ENCODE measurements at regions not wholly inside any gene's neighbourhood (a gene's known extent, or its start where the extent isn't known, plus 50 kb on each side); places are given as distances from the start of the nearest gene placed in this dataset.
"Not testable (repeated sequence)": the region's sequence is repeated elsewhere in the genome, so short reads cannot be mapped to it uniquely, and the experiment has no call there.

- no peak for DNase-seq
- intact Hi-C loops (cut with DNase I; ENCODE audit: low total_unique reads): no loop called here
- Histone ChIP-seq H3K9me3 (no peaks in the 10 kb centered on the region), H3K4me1 (no peaks in the 10 kb centered on the region), H3K4me3 (no peak overlapping the region), H3K27me3 (no peaks in the 10 kb centered on the region), H3K36me3 (ENCODE audit: low read depth, missing control alignments) (no peaks in the 10 kb centered on the region), H3K27ac (no peak overlapping the region)
- WGBS, 2 donors: 74 to 83% methylated on average over 1 of the region's 1 CpG
- TF ChIP-seq POLR2A (IDR thresholded peaks at IDR 0.05): no peak
- no peak for TF ChIP-seq CTCF (IDR thresholded peaks at IDR 0.05)
Observed at GRCh38 chr2:187646556-187646955, 92.3 kb upstream of the TFPI start.

GRCh38 chr2:187654535-187654934 is 100.3 kb upstream of the TFPI start:
- Histone ChIP-seq H3K27ac (no peak overlapping the region), H3K36me3 (ENCODE audit: low read depth, missing control alignments) (no peaks in the 10 kb centered on the region), H3K4me1 (no peaks in the 10 kb centered on the region), H3K4me3 (no peak overlapping the region), H3K27me3 (no peaks in the 10 kb centered on the region), H3K9me3 (no peaks in the 10 kb centered on the region)
- TF ChIP-seq POLR2A (IDR thresholded peaks at IDR 0.05) (no peak), CTCF (IDR thresholded peaks at IDR 0.05) (no peak)
- intact Hi-C loops (cut with DNase I; ENCODE audit: low total_unique reads): no loop called here
- 53 to 67% methylated on average over 4 of the region's 4 CpGs for WGBS, 2 donors
- DNase-seq: peak; percentile 35

GRCh38 chr2:187655001-187655400 is 100.8 kb upstream of the TFPI start:
- H3K27me3 ChIP-seq: no peaks in the 10 kb centered on the region
- no peaks in the 10 kb centered on the region for H3K36me3 ChIP-seq (ENCODE audit: low read depth, missing control alignments)
- no peaks in the 10 kb centered on the region for H3K4me1 ChIP-seq
- H3K4me3 ChIP-seq: no peak overlapping the region
- H3K9me3 ChIP-seq: no peaks in the 10 kb centered on the region
- TF ChIP-seq POLR2A (IDR thresholded peaks at IDR 0.05): no peak
- no peak for TF ChIP-seq CTCF (IDR thresholded peaks at IDR 0.05)
- 51 to 83% methylated on average over 7 to 9 of the region's 9 CpGs for WGBS, 2 donors
- no peak for DNase-seq
- no peak overlapping the region for H3K27ac ChIP-seq
- intact Hi-C loops (cut with DNase I; ENCODE audit: low total_unique reads): no loop called here

GRCh38 chr2:187656123-187656522 is 101.9 kb upstream of the TFPI start:
- no peak for DNase-seq
- Histone ChIP-seq H3K9me3 (no peaks in the 10 kb centered on the region), H3K27ac (no peak overlapping the region), H3K4me3 (no peak overlapping the region), H3K4me1 (no peaks in the 10 kb centered on the region), H3K27me3 (no peaks in the 10 kb centered on the region), H3K36me3 (ENCODE audit: low read depth, missing control alignments) (no peaks in the 10 kb centered on the region)
- WGBS, 2 donors: 76 to 82% methylated on average over 4 of the region's 4 CpGs
- TF ChIP-seq CTCF (IDR thresholded peaks at IDR 0.05) (no peak), POLR2A (IDR thresholded peaks at IDR 0.05) (no peak)
- intact Hi-C loops (cut with DNase I; ENCODE audit: low total_unique reads): no loop called here

GRCh38 chr2:187658952-187659525 is 104.8 kb upstream of the TFPI start:
- TF ChIP-seq CTCF (IDR thresholded peaks at IDR 0.05): peak in 2 of 3 experiments; percentile 11 to 25
- TF ChIP-seq POLR2A (IDR thresholded peaks at IDR 0.05): no peak
- DNase-seq: no peak
- Histone ChIP-seq H3K36me3 (ENCODE audit: low read depth, missing control alignments) (no peaks in the 10 kb centered on the region), H3K4me3 (no peak overlapping the region), H3K27ac (no peak overlapping the region), H3K9me3 (no peaks in the 10 kb centered on the region), H3K4me1 (no peaks in the 10 kb centered on the region), H3K27me3 (no peaks in the 10 kb centered on the region)
- intact Hi-C loops (cut with DNase I; ENCODE audit: low total_unique reads): no loop called here
- 51 to 60% methylated on average over 5 of the region's 5 CpGs for WGBS, 2 donors

- H3K4me3 ChIP-seq; H3K27me3 ChIP-seq; DNase-seq; intact Hi-C loops (cut with DNase I; ENCODE audit: low total_unique reads); H3K9me3 ChIP-seq; H3K27ac ChIP-seq; H3K4me1 ChIP-seq; H3K36me3 ChIP-seq (ENCODE audit: low read depth, missing control alignments): not testable (repeated sequence)
- 85 to 94% methylated on average over 2 of the region's 2 CpGs for WGBS, 2 donors
Observed at GRCh38 chr2:187676050-187676449, 121.8 kb upstream of the TFPI start.

Measured in testis (tissue), 2 donors.